Neuronal stem cell (in vitro differentiated cells): ENCODE measurements at regions not wholly inside any gene's neighbourhood (a gene's known extent, or its start where the extent isn't known, plus 50 kb on each side); places are given as distances from the start of the nearest gene placed in this dataset.

Experiments
- DNase-seq: peaks from one replicate; pipeline ENCODE4 v3.0.0-alpha.2; 2013; ENCODE audit warnings: low spot score
- H2AFZ ChIP-seq: one replicate; pipeline ENCODE4 v1.6.1; 2013; ENCODE audit warnings: mild to moderate bottlenecking, low read length, inconsistent platforms
- H2AK5ac ChIP-seq: 2 replicates; pipeline ENCODE4 v1.6.1; 2013; ENCODE audit warnings: low read depth, mild to moderate bottlenecking, inconsistent platforms, low read length, moderate library complexity, mixed read lengths
- H2BK120ac ChIP-seq: 2 replicates; pipeline ENCODE4 v1.6.1; 2013; ENCODE audit warnings: low read depth, mild to moderate bottlenecking, inconsistent platforms, low read length, moderate library complexity, mixed read lengths
- H2BK12ac ChIP-seq: one replicate; pipeline ENCODE4 v1.6.1; 2013; ENCODE audit warnings: low read length, inconsistent platforms
- H2BK15ac ChIP-seq: 2 replicates; pipeline ENCODE4 v1.6.1; 2013; ENCODE audit warnings: mild to moderate bottlenecking, low read length, inconsistent platforms, mixed read lengths
- H2BK5ac ChIP-seq: one replicate; pipeline ENCODE4 v1.6.1; 2013; ENCODE audit warnings: inconsistent platforms, mild to moderate bottlenecking, low read length, moderate library complexity
- H3K14ac ChIP-seq: one replicate; pipeline ENCODE4 v1.6.1; 2013; ENCODE audit warnings: low read length, inconsistent platforms
- H3K18ac ChIP-seq: 2 replicates; pipeline ENCODE4 v1.6.1; 2013; ENCODE audit warnings: low read length, inconsistent platforms
- H3K23ac ChIP-seq: 2 replicates; pipeline ENCODE4 v1.6.1; 2013; ENCODE audit warnings: low read depth, mild to moderate bottlenecking, mixed read lengths, low read length, inconsistent platforms; ENCODE audit not compliant: poor library complexity
- H3K27ac ChIP-seq: replicated peaks from 3 replicates; pipeline ENCODE4 v1.5.1; 2013; ENCODE audit warnings: low read length, inconsistent platforms
- H3K27me3 ChIP-seq, 3 experiments: 2 replicates each; pipeline ENCODE4 v1.6.1; 2013; ENCODE audit warnings: low read length in 3 of 3, mild to moderate bottlenecking in 2 of 3, inconsistent platforms in 1 of 3, low read depth in 1 of 3, mixed read lengths in 1 of 3, moderate library complexity in 1 of 3; ENCODE audit not compliant: control insufficient read depth in 3 of 3, insufficient read depth in 3 of 3
- H3K36me3 ChIP-seq, 2 donors: replicated peaks in 1 of 2; 2 replicates each; pipeline ENCODE4 v1.6.1; 2013; ENCODE audit warnings: low read length in 2 of 2; ENCODE audit not compliant: control insufficient read depth in 2 of 2, insufficient read depth in 2 of 2
- H3K4ac ChIP-seq: 2 replicates; pipeline ENCODE4 v1.6.1; 2013; ENCODE audit warnings: inconsistent platforms, mild to moderate bottlenecking, low read length, moderate library complexity
- H3K4me1 ChIP-seq, 2 donors: 1 replicate in 1 of 2; 2 replicates in 1 of 2; pipeline ENCODE4 v1.6.1; 2013; ENCODE audit warnings: low read length in 2 of 2, low read depth in 1 of 2; ENCODE audit not compliant: control insufficient read depth in 2 of 2, insufficient read depth in 1 of 2
- H3K4me2 ChIP-seq: one replicate; pipeline ENCODE4 v1.6.1; 2013; ENCODE audit warnings: mild to moderate bottlenecking, low read length, inconsistent platforms; ENCODE audit not compliant: insufficient read depth, poor library complexity, severe bottlenecking
- H3K4me3 ChIP-seq, 2 donors: 2 replicates each; pipeline ENCODE4 v1.5.1; 2013; ENCODE audit warnings: low read length in 2 of 2, mild to moderate bottlenecking in 2 of 2, inconsistent platforms in 1 of 2, moderate library complexity in 1 of 2
- H3K79me1 ChIP-seq: one replicate; pipeline ENCODE4 v1.6.1; 2013; ENCODE audit warnings: low read depth, mild to moderate bottlenecking, inconsistent platforms, low read length, moderate library complexity
- H3K9ac ChIP-seq: one replicate; pipeline ENCODE4 v1.6.1; 2013; ENCODE audit warnings: mild to moderate bottlenecking, low read depth, low read length, inconsistent platforms; ENCODE audit not compliant: poor library complexity
- H3K9me3 ChIP-seq, 2 donors: replicated peaks in 1 of 2; 2 replicates each; pipeline versions ENCODE3 to v1.6.1; 2013; ENCODE audit warnings: low read length in 2 of 2, mild to moderate bottlenecking in 2 of 2, inconsistent platforms in 1 of 2, low read depth in 1 of 2, mixed read lengths in 1 of 2, moderate library complexity in 1 of 2; ENCODE audit not compliant: control insufficient read depth in 2 of 2, insufficient read depth in 1 of 2
- H4K8ac ChIP-seq: one replicate; pipeline ENCODE4 v1.6.1; 2013; ENCODE audit warnings: low read depth, mild to moderate bottlenecking, inconsistent platforms, low read length, moderate library complexity
- H4K91ac ChIP-seq: one replicate; pipeline ENCODE4 v1.6.1; 2013; ENCODE audit warnings: low read length, low read depth, mild to moderate bottlenecking, inconsistent platforms; ENCODE audit not compliant: poor library complexity
- WGBS, 2 donors: extraction: QIAGEN DNeasy Blood & Tissue Kit; methylation state at CpG; one replicate each; pipeline ENCODE4 v1.1.7; 2013; ENCODE audit warnings: missing lambda C conversion rate in 2 of 2, mixed read lengths in 1 of 2; ENCODE audit not compliant: insufficient read length in 2 of 2, insufficient replicate concordance in 1 of 2; ENCODE audit errors: extremely low coverage in 2 of 2; 5-methylcytosine and 5-hydroxymethylcytosine counted together

DNA sequence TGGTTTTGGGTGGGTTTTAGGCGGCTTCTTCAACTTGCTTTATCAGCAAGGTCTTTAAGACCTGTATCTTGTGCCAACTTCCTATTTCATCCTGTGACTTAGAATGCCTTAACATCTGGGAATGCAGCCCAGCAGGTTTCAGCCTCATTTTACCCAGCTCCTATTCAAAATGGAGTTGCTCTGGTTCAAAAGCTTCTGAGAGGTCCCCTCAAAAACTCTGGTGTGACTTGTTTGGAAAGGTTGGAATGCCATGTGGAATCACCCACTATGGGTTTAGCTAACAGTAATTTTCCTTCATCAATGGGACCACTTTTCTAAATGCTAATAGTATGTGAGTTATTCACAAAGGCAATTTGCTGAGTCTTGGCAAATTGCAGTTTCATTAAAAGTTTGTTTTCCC, 509.4 kb upstream of the SMIM21 start:
- Histone ChIP-seq H3K9ac (no peak overlapping the region), H4K91ac (no peak overlapping the region), H3K9me3 (peaks cover 0 to 2% of the 10 kb centered on the region in 2 donors), H3K27ac (no peak overlapping the region), H3K14ac (no peak overlapping the region), H2AK5ac (no peak overlapping the region), H3K79me1 (no peaks in the 10 kb centered on the region), H3K27me3 (no peaks in the 10 kb centered on the region), H3K36me3 (no peaks in the 10 kb centered on the region), H2BK120ac (no peak overlapping the region), H3K4me3 (no peak overlapping the region), H2BK12ac (no peak overlapping the region), H3K4ac (no peak overlapping the region), H2BK5ac (no peak overlapping the region), H2AFZ (no peak overlapping the region), H3K4me1 (no peaks in the 10 kb centered on the region), H2BK15ac (no peak overlapping the region), H3K4me2 (no peak overlapping the region), H3K18ac (no peak overlapping the region), H3K23ac (no peak overlapping the region), H4K8ac (no peak overlapping the region)
- no peak for DNase-seq
- no CpG with 5 or more reads among the region's 1 CpG for WGBS, 2 donors

DNA sequence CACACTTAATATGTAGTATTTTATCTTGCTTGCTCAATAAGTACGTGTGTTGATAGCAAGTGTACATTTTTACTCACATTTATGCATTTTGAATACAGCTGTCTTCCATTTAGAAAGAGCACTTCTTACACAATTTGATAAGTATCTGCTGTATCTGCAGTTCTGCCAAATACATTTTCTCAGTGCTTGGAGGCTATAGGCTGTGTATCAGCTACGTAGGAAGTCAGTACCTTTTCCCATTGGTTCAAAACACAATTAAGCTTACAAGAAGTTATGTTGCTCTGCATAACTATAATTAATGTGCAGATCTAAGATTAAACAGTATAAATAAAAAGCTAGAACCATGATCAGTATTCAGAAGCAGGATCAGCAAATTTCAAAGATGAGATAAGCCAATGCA, 503.6 kb upstream of the SMIM21 start:
- H3K4me2 ChIP-seq = no peak overlapping the region
- H3K27me3 ChIP-seq = no peaks in the 10 kb centered on the region
- no peak overlapping the region for H3K14ac ChIP-seq
- no peaks in the 10 kb centered on the region for H3K36me3 ChIP-seq
- no peaks in the 10 kb centered on the region for H3K4me1 ChIP-seq
- H2AFZ ChIP-seq = no peak overlapping the region
- H2BK15ac ChIP-seq = no peak overlapping the region
- no peak overlapping the region for H4K8ac ChIP-seq
- no peak overlapping the region for H4K91ac ChIP-seq
- H2BK120ac ChIP-seq = no peak overlapping the region
- DNase-seq = no peak
- no peaks in the 10 kb centered on the region for H3K79me1 ChIP-seq
- H3K9me3 ChIP-seq = no peaks in the 10 kb centered on the region
- no CpG with 5 or more reads among the region's 2 CpGs for WGBS, 2 donors
- no peak overlapping the region for H3K4me3 ChIP-seq
- H2AK5ac ChIP-seq = no peak overlapping the region
- H3K18ac ChIP-seq = no peak overlapping the region
- no peak overlapping the region for H2BK5ac ChIP-seq
- no peak overlapping the region for H2BK12ac ChIP-seq
- H3K23ac ChIP-seq = no peak overlapping the region
- no peak overlapping the region for H3K9ac ChIP-seq
- no peak overlapping the region for H3K4ac ChIP-seq
- H3K27ac ChIP-seq = no peak overlapping the region

DNA sequence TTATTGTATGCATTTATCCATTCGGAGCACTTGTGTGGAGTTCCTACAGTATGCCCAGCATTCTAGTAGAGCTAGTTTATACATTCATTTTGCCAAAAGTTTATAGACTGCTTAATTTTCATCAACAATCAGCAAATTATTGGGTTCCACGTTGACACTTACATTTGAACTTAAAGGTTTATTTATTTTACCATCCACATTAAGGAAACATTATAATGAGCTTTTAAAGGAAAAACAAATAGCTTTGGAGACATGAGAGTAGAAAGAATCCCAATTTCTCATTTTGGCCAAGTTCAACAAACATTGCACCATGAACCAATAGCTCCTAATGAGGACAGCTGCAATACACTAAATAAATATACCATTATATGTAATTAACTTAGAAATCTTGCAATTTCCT, 501.2 kb upstream of the SMIM21 start:
- Histone ChIP-seq H4K8ac (no peak overlapping the region), H3K9ac (no peak overlapping the region), H3K27me3 (no peaks in the 10 kb centered on the region), H3K27ac (no peak overlapping the region), H3K18ac (no peak overlapping the region), H3K4me2 (no peak overlapping the region), H2BK15ac (no peak overlapping the region), H2BK5ac (no peak overlapping the region), H2BK12ac (no peak overlapping the region), H3K79me1 (no peaks in the 10 kb centered on the region), H3K4me1 (no peaks in the 10 kb centered on the region), H4K91ac (no peak overlapping the region), H2BK120ac (no peak overlapping the region), H2AFZ (no peak overlapping the region), H3K14ac (no peak overlapping the region), H3K4ac (no peak overlapping the region), H3K4me3 (no peak overlapping the region), H2AK5ac (no peak overlapping the region), H3K9me3 (no peaks in the 10 kb centered on the region), H3K23ac (no peak overlapping the region), H3K36me3 (no peaks in the 10 kb centered on the region)
- no CpG with 5 or more reads among the region's 2 CpGs for WGBS, 2 donors
- no peak for DNase-seq

DNA sequence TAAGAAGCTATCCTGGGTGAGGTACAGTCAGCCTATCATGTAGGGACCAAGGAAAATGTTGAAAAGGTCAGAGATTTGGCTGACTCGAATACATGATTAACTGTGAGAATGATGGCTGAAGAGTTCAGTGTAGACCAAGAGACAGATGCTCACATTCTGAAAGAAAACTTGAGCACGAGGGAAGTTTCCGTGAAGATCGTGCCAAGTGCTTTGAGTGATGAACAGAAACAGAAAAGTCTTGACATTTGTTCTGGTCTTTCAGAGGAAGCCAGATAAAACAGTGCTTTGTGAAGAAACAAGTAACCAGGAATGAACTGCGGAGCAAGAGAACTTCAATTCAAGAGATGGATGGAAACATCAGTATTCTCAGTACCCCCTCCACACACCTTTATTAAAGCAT, 500.3 kb upstream of the SMIM21 start:
- Histone ChIP-seq H3K14ac (no peak overlapping the region), H4K91ac (no peak overlapping the region), H3K4ac (no peak overlapping the region), H3K4me3 (no peak overlapping the region), H2BK120ac (no peak overlapping the region), H3K79me1 (no peaks in the 10 kb centered on the region), H2BK5ac (no peak overlapping the region), H3K23ac (no peak overlapping the region), H3K27ac (no peak overlapping the region), H3K27me3 (no peaks in the 10 kb centered on the region), H4K8ac (no peak overlapping the region), H2BK15ac (no peak overlapping the region), H2AK5ac (no peak overlapping the region), H3K9me3 (no peaks in the 10 kb centered on the region), H3K4me1 (no peaks in the 10 kb centered on the region), H2BK12ac (no peak overlapping the region), H2AFZ (no peak overlapping the region), H3K18ac (no peak overlapping the region), H3K9ac (no peak overlapping the region), H3K4me2 (no peak overlapping the region), H3K36me3 (no peaks in the 10 kb centered on the region)
- no peak for DNase-seq
- no CpG with 5 or more reads among the region's 5 CpGs for WGBS, 2 donors
